ENCODE measurements at regions not wholly inside any gene's neighbourhood (a gene's known extent, or its start where the extent isn't known, plus 50 kb on each side); places are given as distances from the start of the nearest gene placed in this dataset.

- ChIA-PET POLR2A (no interaction called here), CTCF (interaction anchor here (1.2 to 1.3 kb wide), 2 partner anchors 9 to 19 kb away, joined by 3 to 4 read pairs; no protein-coding TSS in a partner anchor)
- no peak for TF ChIP-seq CTCF (IDR thresholded peaks at IDR 0.05; ENCODE audit: control extremely low read depth, extremely low read depth, low read depth, missing control alignments)
- no peak for DNase-seq (ENCODE audit: extremely low spot score)
These were observed 88.3 kb upstream of the ACP3 start for GRCh38 chr3:132228923-132229322.

GRCh38 chr3:132229641-132230040, 87.6 kb upstream of the ACP3 start:
- ChIA-PET POLR2A (no interaction called here), CTCF (interaction anchor here (0.6 to 1.3 kb wide), 3 partner anchors 9 to 19 kb away, joined by 3 to 4 read pairs (median 3); no protein-coding TSS in a partner anchor)
- no peak for TF ChIP-seq CTCF (IDR thresholded peaks at IDR 0.05; ENCODE audit: control extremely low read depth, extremely low read depth, low read depth, missing control alignments)
- no peak for DNase-seq (ENCODE audit: extremely low spot score)

GRCh38 chr3:132230156-132231000, 86.8 kb upstream of the ACP3 start:
- no peak for DNase-seq (ENCODE audit: extremely low spot score)
- CTCF ChIA-PET: interaction anchor here (0.6 to 1.3 kb wide), 2 partner anchors 10 to 18 kb away, joined by 3 to 4 read pairs; no protein-coding TSS in a partner anchor
- TF ChIP-seq CTCF (IDR thresholded peaks at IDR 0.05; ENCODE audit: control extremely low read depth, extremely low read depth, low read depth, missing control alignments): no peak
- POLR2A ChIA-PET: no interaction called here

GRCh38 chr3:132231633-132232032, 85.6 kb upstream of the ACP3 start:
- ChIA-PET POLR2A (no interaction called here), CTCF (interaction anchor here (1.3 kb wide), 1 partner anchor 15 kb away, joined by 5 read pairs; no protein-coding TSS in a partner anchor)
- DNase-seq (ENCODE audit: extremely low spot score): no peak
- TF ChIP-seq CTCF (IDR thresholded peaks at IDR 0.05; ENCODE audit: control extremely low read depth, extremely low read depth, low read depth, missing control alignments): no peak

GRCh38 chr3:132232231-132232792, 84.9 kb upstream of the ACP3 start:
- ChIA-PET POLR2A (no interaction called here), CTCF (interaction anchor here (1.3 kb wide), 1 partner anchor 14 kb away, joined by 5 read pairs; no protein-coding TSS in a partner anchor)
- no peak for TF ChIP-seq CTCF (IDR thresholded peaks at IDR 0.05; ENCODE audit: control extremely low read depth, extremely low read depth, low read depth, missing control alignments)
- DNase-seq (ENCODE audit: extremely low spot score): no peak

GRCh38 chr3:132236701-132237651, 80.2 kb upstream of the ACP3 start:
- no peak for TF ChIP-seq CTCF (IDR thresholded peaks at IDR 0.05; ENCODE audit: control extremely low read depth, extremely low read depth, low read depth, missing control alignments)
- no peak for DNase-seq (ENCODE audit: extremely low spot score)
- POLR2A ChIA-PET: no interaction called here
- CTCF ChIA-PET: interaction anchor here (1.0 kb wide), 1 partner anchor 106 kb away, joined by 5 read pairs; no protein-coding TSS in a partner anchor
